Left lung (tissue), 4 donors: ENCODE measurements at regions not wholly inside any gene's neighbourhood (a gene's known extent, or its start where the extent isn't known, plus 50 kb on each side); places are given as distances from the start of the nearest gene placed in this dataset.

Experiments used
- ATAC-seq: fragments of 200-7000 bp; cut with Tn5 transposase; one replicate; pipeline ENCODE4 v1.9.1; 2020; ENCODE audit warnings: moderate library complexity
- DNase-seq, 4 donors: peaks; one replicate each; pipeline ENCODE4 v3.0.0-alpha.2; 2013 to 2020
- H3K27ac ChIP-seq, 2 donors: fragments of 200-600 bp; sonication (generic) in 1 of 2; one replicate each; pipeline versions ENCODE4 v1.5.0 to v1.8.0; 2020 to 2021
- H3K27me3 ChIP-seq, 2 donors: fragments of 200-600 bp; sonication (generic) in 1 of 2; one replicate each; pipeline versions ENCODE4 v1.5.0 to v1.8.0; 2020 to 2021
- H3K36me3 ChIP-seq, 2 donors: fragments of 200-600 bp; sonication (generic) in 1 of 2; one replicate each; pipeline versions ENCODE4 v1.5.0 to v1.8.0; 2020 to 2021
- H3K4me1 ChIP-seq, 2 donors: fragments of 200-600 bp; one replicate each; pipeline ENCODE4 v1.8.0; 2021
- H3K4me3 ChIP-seq, 2 donors: fragments of 200-600 bp; sonication (generic) in 1 of 2; one replicate each; pipeline versions ENCODE4 v1.5.0 to v1.8.0; 2020 to 2021; ENCODE audit warnings: mild to moderate bottlenecking in 1 of 2
- H3K9me3 ChIP-seq, 2 donors: fragments of 200-600 bp; sonication (generic) in 1 of 2; one replicate each; pipeline versions ENCODE4 v1.5.0 to v1.8.0; 2020 to 2021
- CTCF ChIP-seq, 2 donors: fragments of 200-600 bp; sonication (generic) in 1 of 2; IDR thresholded peaks; one replicate each; pipeline versions ENCODE4 v1.5.0 to v1.8.0; 2021; ENCODE audit warnings: antibody characterized with exemption in 2 of 2
- intact Hi-C, 2 donors: fragments of 100-400 bp; cut with DNase I; formaldehyde crosslinking; loops; one replicate each; pipeline versions ENCODE4 v1.11.2 to v1.14.2; 2022
- donor health status: DM: no; HTN: yes; CAD: no.
- donor health status: DM: no; HTN: no; CAD: no.

- H3K4me1 ChIP-seq: no peaks in the 10 kb centered on the region
- H3K36me3 ChIP-seq: no peaks in the 10 kb centered on the region
- H3K27ac ChIP-seq: no peak overlapping the region
- no peak for DNase-seq
- no peak for TF ChIP-seq CTCF (IDR thresholded peaks at IDR 0.05)
- intact Hi-C loops: no loop called here
- ATAC-seq: no peak
- H3K27me3 ChIP-seq: no peaks in the 10 kb centered on the region
- no peaks in the 10 kb centered on the region for H3K9me3 ChIP-seq
- H3K4me3 ChIP-seq: no peak overlapping the region
Measured at GRCh38 chrX:43005561-43005960, 227.6 kb upstream of the PPP1R2C start.

- no peak for TF ChIP-seq CTCF (IDR thresholded peaks at IDR 0.05)
- intact Hi-C loops: no loop called here
- Histone ChIP-seq H3K4me3 (no peak overlapping the region), H3K27me3 (no peaks in the 10 kb centered on the region), H3K36me3 (no peaks in the 10 kb centered on the region), H3K9me3 (no peaks in the 10 kb centered on the region), H3K4me1 (no peaks in the 10 kb centered on the region), H3K27ac (no peak overlapping the region)
- DNase-seq (no peak), ATAC-seq (no peak)
Measured at GRCh38 chrX:43008356-43008755, 230.4 kb upstream of the PPP1R2C start.

GRCh38 chrX:43016021-43016420 is 238.1 kb upstream of the PPP1R2C start:
- ATAC-seq (no peak), DNase-seq (peak in 2 of 4 donors; percentile 56 to 63)
- intact Hi-C loops: no loop called here

GRCh38 chrX:43018031-43018430 is 240.1 kb upstream of the PPP1R2C start:
- intact Hi-C loops: no loop called here
- H3K27me3 ChIP-seq: no peaks in the 10 kb centered on the region
- ATAC-seq: no peak
- H3K4me3 ChIP-seq: no peak overlapping the region
- DNase-seq: no peak
- H3K36me3 ChIP-seq: no peaks in the 10 kb centered on the region
- H3K27ac ChIP-seq: no peak overlapping the region
- no peaks in the 10 kb centered on the region for H3K4me1 ChIP-seq
- no peaks in the 10 kb centered on the region for H3K9me3 ChIP-seq
- TF ChIP-seq CTCF (IDR thresholded peaks at IDR 0.05): no peak

More at GRCh38 chrX:43016021-43016420, 238.1 kb upstream of the PPP1R2C start:
- no peaks in the 10 kb centered on the region for H3K36me3 ChIP-seq
- no peak overlapping the region for H3K27ac ChIP-seq
- no peaks in the 10 kb centered on the region for H3K9me3 ChIP-seq
- H3K4me3 ChIP-seq: no peak overlapping the region
- H3K4me1 ChIP-seq: no peaks in the 10 kb centered on the region
- no peaks in the 10 kb centered on the region for H3K27me3 ChIP-seq
- TF ChIP-seq CTCF (IDR thresholded peaks at IDR 0.05): no peak

- no peak for TF ChIP-seq CTCF (IDR thresholded peaks at IDR 0.05)
- Histone ChIP-seq H3K27me3 (no peaks in the 10 kb centered on the region), H3K27ac (no peak overlapping the region), H3K36me3 (no peaks in the 10 kb centered on the region), H3K9me3 (peaks cover 0 to 3% of the 10 kb centered on the region in 2 donors), H3K4me3 (no peak overlapping the region), H3K4me1 (no peaks in the 10 kb centered on the region)
- intact Hi-C loops: no loop called here
- ATAC-seq: no peak
- no peak for DNase-seq
Measured at GRCh38 chrX:43019021-43019420, 241.1 kb upstream of the PPP1R2C start.
